ENCODE measurements at regions not wholly inside any gene's neighbourhood (a gene's known extent, or its start where the extent isn't known, plus 50 kb on each side); places are given as distances from the start of the nearest gene placed in this dataset.

DNA sequence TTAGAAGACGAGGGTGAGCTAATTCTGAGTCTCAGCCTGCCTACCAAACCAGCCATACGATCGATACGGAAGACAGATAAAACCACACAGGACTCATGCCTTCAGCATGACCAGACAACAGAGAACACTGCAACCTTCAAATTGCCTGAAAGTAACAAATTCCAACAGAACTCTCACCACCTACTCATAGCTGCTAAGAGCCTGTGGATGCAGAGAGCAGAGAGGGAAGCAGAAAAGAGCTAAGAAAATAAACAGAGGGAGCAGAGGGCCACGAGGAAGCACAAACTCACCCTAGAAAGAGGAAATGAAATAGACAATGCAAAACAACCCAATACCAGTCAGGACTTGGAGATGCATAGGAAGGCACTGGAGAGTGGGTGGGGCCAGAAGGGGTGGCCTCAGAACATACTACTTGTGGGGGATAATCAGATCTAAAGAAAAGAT is 86.7 kb upstream of the TAS2R1 start:
- WGBS, 2 donors, result 45 to 61% methylated on average over 5 of the region's 5 CpGs
- no peak overlapping the region for H3K4me3 ChIP-seq
- ATAC-seq (ENCODE audit: insufficient read depth, low FRiP score) (no peak), DNase-seq (peak in 2 of 3 donors; percentile 8 to 22)
- H3K4me1 ChIP-seq (ENCODE audit: control insufficient read depth in 5 of 5, insufficient read depth in 5 of 5, low read length in 5 of 5), result peaks cover 0 to 47% (median 22%) of the 10 kb centered on the region in 5 donors
- H3K9ac ChIP-seq (ENCODE audit: insufficient read depth in 1 of 2, low read length in 2 of 2), result no peak overlapping the region
- H3K27ac ChIP-seq (ENCODE audit: low read depth in 1 of 2, low read length in 1 of 2), result no peak overlapping the region
- no peaks in the 10 kb centered on the region for H3K36me3 ChIP-seq (ENCODE audit: control insufficient read depth in 4 of 4, insufficient read depth in 4 of 4, low read length in 4 of 4)
- peaks cover 0 to 3% (median 0%) of the 10 kb centered on the region in 4 donors for H3K9me3 ChIP-seq (ENCODE audit: control insufficient read depth in 4 of 4, insufficient read depth in 3 of 4, low read length in 3 of 4)
- TF ChIP-seq, protein P1, sequence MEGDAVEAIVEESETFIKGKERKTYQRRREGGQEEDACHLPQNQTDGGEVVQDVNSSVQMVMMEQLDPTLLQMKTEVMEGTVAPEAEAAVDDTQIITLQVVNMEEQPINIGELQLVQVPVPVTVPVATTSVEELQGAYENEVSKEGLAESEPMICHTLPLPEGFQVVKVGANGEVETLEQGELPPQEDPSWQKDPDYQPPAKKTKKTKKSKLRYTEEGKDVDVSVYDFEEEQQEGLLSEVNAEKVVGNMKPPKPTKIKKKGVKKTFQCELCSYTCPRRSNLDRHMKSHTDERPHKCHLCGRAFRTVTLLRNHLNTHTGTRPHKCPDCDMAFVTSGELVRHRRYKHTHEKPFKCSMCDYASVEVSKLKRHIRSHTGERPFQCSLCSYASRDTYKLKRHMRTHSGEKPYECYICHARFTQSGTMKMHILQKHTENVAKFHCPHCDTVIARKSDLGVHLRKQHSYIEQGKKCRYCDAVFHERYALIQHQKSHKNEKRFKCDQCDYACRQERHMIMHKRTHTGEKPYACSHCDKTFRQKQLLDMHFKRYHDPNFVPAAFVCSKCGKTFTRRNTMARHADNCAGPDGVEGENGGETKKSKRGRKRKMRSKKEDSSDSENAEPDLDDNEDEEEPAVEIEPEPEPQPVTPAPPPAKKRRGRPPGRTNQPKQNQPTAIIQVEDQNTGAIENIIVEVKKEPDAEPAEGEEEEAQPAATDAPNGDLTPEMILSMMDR (IDR thresholded peaks at IDR 0.05; ENCODE audit: control extremely low read depth, extremely low read depth), result no peak
- H3K27me3 ChIP-seq (ENCODE audit: control insufficient read depth in 3 of 3, insufficient read depth in 3 of 3, low read length in 2 of 3), result no peaks in the 10 kb centered on the region

DNA sequence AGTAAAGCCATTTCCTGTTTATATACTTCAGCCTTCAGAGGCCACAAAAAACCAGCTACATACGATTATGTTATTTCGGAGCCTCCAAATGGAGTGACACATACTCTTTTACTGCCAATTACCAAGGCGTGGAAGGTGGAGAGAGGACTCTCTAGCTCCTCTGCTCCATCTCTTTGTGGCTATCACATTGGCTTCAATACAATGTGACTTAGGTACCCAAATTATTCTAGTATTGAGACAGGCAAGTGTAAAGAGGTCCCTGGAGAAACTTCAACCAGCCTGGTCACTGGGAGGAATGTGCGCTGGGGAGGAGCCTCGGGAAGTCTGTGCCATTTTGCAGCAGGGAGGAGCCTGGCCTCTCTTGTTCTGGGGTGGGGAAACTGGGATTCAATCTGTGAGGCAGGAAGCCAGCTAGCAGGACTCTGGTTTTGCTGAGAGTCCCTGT is 85.8 kb upstream of the TAS2R1 start:
- DNase-seq (peak; percentile 81 to 94 (median 94)), ATAC-seq (ENCODE audit: insufficient read depth, low FRiP score) (no peak)
- TF ChIP-seq, protein P1 (IDR thresholded peaks at IDR 0.05; ENCODE audit: control extremely low read depth, extremely low read depth), result no peak
- Histone ChIP-seq H3K9ac (ENCODE audit: insufficient read depth in 1 of 2, low read length in 2 of 2) (no peak overlapping the region), H3K4me3 (no peak overlapping the region), H3K36me3 (ENCODE audit: control insufficient read depth in 4 of 4, insufficient read depth in 4 of 4, low read length in 4 of 4) (no peaks in the 10 kb centered on the region), H3K27me3 (ENCODE audit: control insufficient read depth in 3 of 3, insufficient read depth in 3 of 3, low read length in 2 of 3) (no peaks in the 10 kb centered on the region), H3K27ac (ENCODE audit: low read depth in 1 of 2, low read length in 1 of 2) (no peak overlapping the region), H3K4me1 (ENCODE audit: control insufficient read depth in 5 of 5, insufficient read depth in 5 of 5, low read length in 5 of 5) (peaks cover 0 to 47% (median 22%) of the 10 kb centered on the region in 5 donors), H3K9me3 (ENCODE audit: control insufficient read depth in 4 of 4, insufficient read depth in 3 of 4, low read length in 3 of 4) (peaks cover 0 to 3% (median 0%) of the 10 kb centered on the region in 4 donors)
- 56 to 59% methylated on average over 5 of the region's 5 CpGs for WGBS, 2 donors

DNA sequence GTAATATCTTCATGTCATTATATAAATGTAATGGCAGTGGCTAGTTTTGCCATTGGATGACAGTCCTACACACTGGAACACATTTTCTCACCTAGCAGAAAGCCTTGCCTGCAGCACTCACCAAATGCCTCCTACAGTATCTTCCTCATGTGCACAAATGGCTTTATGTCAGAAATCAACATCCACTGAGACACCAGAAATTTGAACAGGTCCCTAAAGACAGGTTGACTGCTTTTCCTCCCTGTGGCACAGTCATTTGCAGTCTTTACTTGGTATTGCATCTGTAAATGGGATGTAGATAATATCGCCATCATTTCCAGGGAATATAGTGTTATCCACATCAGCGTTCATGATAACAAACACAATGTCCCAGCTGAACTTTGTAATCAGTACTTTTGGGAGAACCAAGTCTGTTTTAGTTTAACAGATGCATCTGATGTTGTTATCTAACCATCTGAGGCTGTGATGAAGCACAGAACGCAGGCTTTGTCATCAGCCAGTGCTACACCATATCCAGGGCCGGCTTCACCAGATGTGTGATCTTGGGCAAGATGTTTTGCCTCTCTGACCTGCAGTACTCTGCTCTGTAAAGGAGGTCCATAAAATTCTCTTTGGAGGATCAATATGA is 83.9 kb upstream of the TAS2R1 start:
- Histone ChIP-seq H3K36me3 (ENCODE audit: control insufficient read depth in 4 of 4, insufficient read depth in 4 of 4, low read length in 4 of 4) (no peaks in the 10 kb centered on the region), H3K9ac (ENCODE audit: insufficient read depth in 1 of 2, low read length in 2 of 2) (no peak overlapping the region), H3K4me3 (no peak overlapping the region), H3K9me3 (ENCODE audit: control insufficient read depth in 4 of 4, insufficient read depth in 3 of 4, low read length in 3 of 4) (peaks cover 0 to 3% (median 0%) of the 10 kb centered on the region in 4 donors), H3K27me3 (ENCODE audit: control insufficient read depth in 3 of 3, insufficient read depth in 3 of 3, low read length in 2 of 3) (no peaks in the 10 kb centered on the region), H3K27ac (ENCODE audit: low read depth in 1 of 2, low read length in 1 of 2) (no peak overlapping the region), H3K4me1 (ENCODE audit: control insufficient read depth in 5 of 5, insufficient read depth in 5 of 5, low read length in 5 of 5) (peaks cover 0 to 47% (median 22%) of the 10 kb centered on the region in 5 donors)
- ATAC-seq (ENCODE audit: insufficient read depth, low FRiP score), result no peak
- TF ChIP-seq, protein P1 (IDR thresholded peaks at IDR 0.05; ENCODE audit: control extremely low read depth, extremely low read depth), result no peak
- 76 to 77% methylated on average over 4 of the region's 4 CpGs for WGBS, 2 donors
- DNase-seq, result peak in 2 of 3 donors; percentile 10 to 23
